GM23338 (cell line): ENCODE measurements at regions not wholly inside any gene's neighbourhood (a gene's known extent, or its start where the extent isn't known, plus 50 kb on each side); places are given as distances from the start of the nearest gene placed in this dataset.

Source experiments
- ATAC-seq: fragments of 200-7000 bp; cut with Tn5 transposase; 3 replicates; pipeline ENCODE4 v1.9.1; 2020
- DNase-seq: peaks from one replicate; pipeline ENCODE4 v3.0.0-alpha.2; 2015; ENCODE audit warnings: low spot score
- H2AFZ ChIP-seq: fragments of 200-600 bp; sonication (generic); 2 replicates; pipeline ENCODE4 v1.8.0; 2016; ENCODE audit warnings: antibody characterized with exemption, mild to moderate bottlenecking, moderate library complexity
- H3F3A ChIP-seq: fragments of 200-600 bp; sonication (generic); replicated peaks from 2 replicates; pipeline ENCODE4 v1.8.0; 2017; ENCODE audit warnings: antibody characterized with exemption, mixed run types, low read depth
- H3K27ac ChIP-seq: fragments of 200-600 bp; sonication (generic); 2 replicates; pipeline ENCODE4 v1.6.1; 2016; ENCODE audit warnings: low read depth
- H3K27me3 ChIP-seq: fragments of 200-600 bp; sonication (generic); 2 replicates; pipeline ENCODE4 v1.8.0; 2016; ENCODE audit warnings: mild to moderate bottlenecking, mixed run types, moderate library complexity; ENCODE audit not compliant: insufficient read depth
- H3K36me3 ChIP-seq: fragments of 200-600 bp; sonication (generic); 2 replicates; pipeline ENCODE4 v1.8.0; 2016; ENCODE audit warnings: mild to moderate bottlenecking; ENCODE audit not compliant: insufficient read depth
- H3K4me1 ChIP-seq: fragments of 200-600 bp; sonication (generic); 2 replicates; pipeline ENCODE4 v1.8.0; 2016; ENCODE audit warnings: mild to moderate bottlenecking, moderate library complexity; ENCODE audit not compliant: insufficient read depth
- H3K4me2 ChIP-seq: fragments of 200-600 bp; sonication (generic); 2 replicates; pipeline ENCODE4 v1.7.1; 2017; ENCODE audit warnings: mixed run types
- H3K4me3 ChIP-seq: fragments of 200-600 bp; sonication (generic); 2 replicates; pipeline ENCODE4 v1.6.1; 2016; ENCODE audit warnings: mixed run types
- H3K79me2 ChIP-seq: fragments of 200-600 bp; sonication (generic); replicated peaks from 2 replicates; pipeline ENCODE4 v1.8.0; 2017; ENCODE audit warnings: mild to moderate bottlenecking; ENCODE audit not compliant: insufficient read depth
- H3K9me2 ChIP-seq: fragments of 200-600 bp; sonication (generic); 2 replicates; pipeline ENCODE4 v1.8.0; 2017; ENCODE audit not compliant: insufficient read depth
- H4K20me1 ChIP-seq: fragments of 200-600 bp; sonication (generic); replicated peaks from 2 replicates; pipeline ENCODE4 v1.8.0; 2017; ENCODE audit warnings: mild to moderate bottlenecking; ENCODE audit not compliant: insufficient read depth
- H3K27ac Mint-ChIP-seq: 2 replicates; pipeline ENCODE4 v1.8.0; 2020; ENCODE audit warnings: inconsistent platforms, mild to moderate bottlenecking, moderate library complexity, mixed read lengths
- H3K27me3 Mint-ChIP-seq: 3 replicates; pipeline ENCODE4 v1.8.0; 2022; ENCODE audit warnings: low read depth, mild to moderate bottlenecking, moderate library complexity, mixed read lengths, inconsistent platforms; ENCODE audit not compliant: insufficient read depth, poor library complexity
- H3K36me3 Mint-ChIP-seq: 3 replicates; pipeline ENCODE4 v1.8.0; 2021; ENCODE audit warnings: low read depth, mild to moderate bottlenecking, inconsistent platforms, moderate library complexity, mixed read lengths
- H3K4me1 Mint-ChIP-seq: 3 replicates; pipeline ENCODE4 v1.8.0; 2020; ENCODE audit warnings: mild to moderate bottlenecking, inconsistent platforms, mixed read lengths
- H3K4me3 Mint-ChIP-seq: 3 replicates; pipeline ENCODE4 v1.8.0; 2021; ENCODE audit warnings: moderate library complexity, mild to moderate bottlenecking, inconsistent platforms, mixed read lengths
- H3K9me3 Mint-ChIP-seq: 3 replicates; pipeline ENCODE4 v1.8.0; 2020; ENCODE audit warnings: moderate library complexity, mild to moderate bottlenecking, inconsistent platforms, mixed read lengths
- CREB1 ChIP-seq: fragments of 250-450 bp; sonication (Bioruptor Pico); IDR thresholded peaks from 2 replicates; pipeline ENCODE4 v1.5.0; 2020; ENCODE audit warnings: low read depth, mild to moderate bottlenecking, moderate library complexity
- CTCF ChIP-seq, 2 experiments: fragments of 200-600 bp in 1 of 2; sonication (generic) in 1 of 2; conservative IDR thresholded peaks; 2 replicates each; pipeline versions ENCODE4 v1.5.1 to v1.6.1; 2016 to 2017; ENCODE audit warnings: antibody characterized with exemption in 2 of 2, low read depth in 2 of 2, mild to moderate bottlenecking in 2 of 2, moderate library complexity in 1 of 2
- EZH2 ChIP-seq: fragments of 200-600 bp; sonication (generic); IDR thresholded peaks from one replicate; pipeline ENCODE4 v1.8.0; 2017; ENCODE audit warnings: antibody characterized with exemption, mild to moderate bottlenecking, low read depth; ENCODE audit not compliant: unreplicated experiment
- EZH2phosphoT487 ChIP-seq: fragments of 200-600 bp; sonication (generic); IDR thresholded peaks from one replicate; pipeline ENCODE4 v1.8.1; 2018; ENCODE audit warnings: antibody characterized with exemption; ENCODE audit not compliant: unreplicated experiment
- JUNB ChIP-seq: IDR thresholded peaks from one replicate; pipeline ENCODE4 v1.6.1; 2016; ENCODE audit warnings: antibody characterized with exemption; ENCODE audit not compliant: unreplicated experiment
- NANOG ChIP-seq: IDR thresholded peaks from 2 replicates; pipeline ENCODE4 v1.6.1; 2016; ENCODE audit warnings: antibody characterized with exemption, borderline replicate concordance
- POLR2AphosphoS5 ChIP-seq: IDR thresholded peaks from 2 replicates; pipeline ENCODE4 v1.6.1; 2016; ENCODE audit warnings: antibody characterized with exemption, low read depth
- STAT1 ChIP-seq: IDR thresholded peaks from one replicate; pipeline ENCODE4 v1.6.1; 2016; ENCODE audit warnings: antibody characterized with exemption; ENCODE audit not compliant: unreplicated experiment
- ZNF114 ChIP-seq: fragments of 250-450 bp; sonication (Bioruptor Pico); IDR thresholded peaks from 2 replicates; pipeline ENCODE4 v1.5.0; 2020; ENCODE audit warnings: mild to moderate bottlenecking, moderate library complexity
- ZNF331 ChIP-seq: fragments of 250-450 bp; sonication (Bioruptor Pico); IDR thresholded peaks from 2 replicates; pipeline ENCODE4 v1.5.0; 2020; ENCODE audit warnings: low read depth, mild to moderate bottlenecking, moderate library complexity
- TF ChIP-seq, protein P1 (sequence below): IDR thresholded peaks from 2 replicates; pipeline ENCODE4 v1.6.1; 2016; ENCODE audit warnings: antibody characterized with exemption

GRCh38 chrX:45524805-45525204, 324.1 kb upstream of the DIPK2B start:
- no peaks in the 10 kb centered on the region for H3K4me1 ChIP-seq
- H4K20me1 ChIP-seq, result no peaks in the 10 kb centered on the region
- TF ChIP-seq JUNB (no peak), STAT1 (no peak), NANOG (no peak), CREB1 (no peak), EZH2 (no peak), EZH2phosphoT487 (no peak), CTCF (conservative IDR thresholded peaks at IDR 0.05; ENCODE audit: low read depth in 2 of 2) (no peak), POLR2AphosphoS5 (no peak), ZNF114 (no peak)
- TF ChIP-seq, protein P1, sequence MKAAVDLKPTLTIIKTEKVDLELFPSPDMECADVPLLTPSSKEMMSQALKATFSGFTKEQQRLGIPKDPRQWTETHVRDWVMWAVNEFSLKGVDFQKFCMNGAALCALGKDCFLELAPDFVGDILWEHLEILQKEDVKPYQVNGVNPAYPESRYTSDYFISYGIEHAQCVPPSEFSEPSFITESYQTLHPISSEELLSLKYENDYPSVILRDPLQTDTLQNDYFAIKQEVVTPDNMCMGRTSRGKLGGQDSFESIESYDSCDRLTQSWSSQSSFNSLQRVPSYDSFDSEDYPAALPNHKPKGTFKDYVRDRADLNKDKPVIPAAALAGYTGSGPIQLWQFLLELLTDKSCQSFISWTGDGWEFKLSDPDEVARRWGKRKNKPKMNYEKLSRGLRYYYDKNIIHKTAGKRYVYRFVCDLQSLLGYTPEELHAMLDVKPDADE, result no peak
- H3K79me2 ChIP-seq, result no peaks in the 10 kb centered on the region
- H3K36me3 Mint-ChIP-seq, result no peaks in the 10 kb centered on the region
- no peak overlapping the region for H3K4me2 ChIP-seq
- no peaks in the 10 kb centered on the region for H3K4me1 Mint-ChIP-seq
- no peak overlapping the region for H3K27ac Mint-ChIP-seq
- no peak overlapping the region for H2AFZ ChIP-seq
- no peak overlapping the region for H3K27ac ChIP-seq
- H3K9me3 Mint-ChIP-seq, result no peaks in the 10 kb centered on the region
- H3K4me3 Mint-ChIP-seq, result no peak overlapping the region
- no peaks in the 10 kb centered on the region for H3K36me3 ChIP-seq
- no peaks in the 10 kb centered on the region for H3F3A ChIP-seq
- no peaks in the 10 kb centered on the region for H3K27me3 ChIP-seq
- ATAC-seq, result no peak
- no peaks in the 10 kb centered on the region for H3K27me3 Mint-ChIP-seq
- H3K4me3 ChIP-seq, result no peak overlapping the region
- no peak for DNase-seq
- H3K9me2 ChIP-seq, result no peaks in the 10 kb centered on the region

DNA sequence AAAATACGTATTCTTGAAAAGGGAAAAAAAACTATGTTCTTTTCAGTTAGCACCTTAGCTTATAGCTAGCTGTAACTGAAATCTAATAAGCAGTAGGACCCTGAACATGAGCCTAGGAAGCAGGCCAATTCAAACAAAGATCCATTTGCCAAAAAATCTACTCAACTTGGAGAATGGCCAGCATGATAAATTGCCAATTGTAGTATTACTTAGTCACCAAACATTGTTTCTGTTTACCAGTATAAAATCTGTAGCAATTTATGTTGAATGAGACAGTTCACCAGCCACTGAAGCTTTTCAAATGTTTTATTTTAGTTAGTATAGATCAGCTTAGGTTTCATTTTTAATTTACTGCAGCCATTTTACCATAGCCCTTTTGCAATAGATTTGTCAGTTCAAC, 323.6 kb upstream of the DIPK2B start:
- H3K4me1 ChIP-seq, result no peaks in the 10 kb centered on the region
- no peaks in the 10 kb centered on the region for H3K27me3 Mint-ChIP-seq
- no peaks in the 10 kb centered on the region for H3F3A ChIP-seq

More for the DNA sequence above, 323.6 kb upstream of the DIPK2B start:
- no peak overlapping the region for H3K27ac Mint-ChIP-seq
- no peak for DNase-seq
- H3K9me3 Mint-ChIP-seq, result no peaks in the 10 kb centered on the region
- H3K4me3 Mint-ChIP-seq, result no peak overlapping the region
- no peaks in the 10 kb centered on the region for H3K27me3 ChIP-seq
- no peak for TF ChIP-seq STAT1
- no peak for TF ChIP-seq ZNF331 (CRISPR knock-in tag)
- no peak for TF ChIP-seq NANOG
- no peak for TF ChIP-seq CREB1
- no peak for TF ChIP-seq ZNF114
- no peak for TF ChIP-seq EZH2
- TF ChIP-seq POLR2AphosphoS5, result no peak
- no peak overlapping the region for H3K27ac ChIP-seq
- ATAC-seq, result no peak
- H3K36me3 Mint-ChIP-seq, result no peaks in the 10 kb centered on the region
- H2AFZ ChIP-seq, result no peak overlapping the region
- no peak overlapping the region for H3K4me3 ChIP-seq
- no peaks in the 10 kb centered on the region for H3K9me2 ChIP-seq
- no peak overlapping the region for H3K4me2 ChIP-seq
- H3K4me1 Mint-ChIP-seq, result no peaks in the 10 kb centered on the region
- no peaks in the 10 kb centered on the region for H4K20me1 ChIP-seq
- H3K36me3 ChIP-seq, result no peaks in the 10 kb centered on the region
- H3K79me2 ChIP-seq, result no peaks in the 10 kb centered on the region
